DND-41 (cell line): ENCODE measurements at regions not wholly inside any gene's neighbourhood (a gene's known extent, or its start where the extent isn't known, plus 50 kb on each side); places are given as distances from the start of the nearest gene placed in this dataset.

Experiments used
- CTCF ChIP-seq: IDR thresholded peaks from 2 replicates; pipeline ENCODE4 v1.5.1; 2012; ENCODE audit warnings: borderline replicate concordance, low read length, moderate library complexity, mild to moderate bottlenecking; ENCODE audit not compliant: poor library complexity, severe bottlenecking; ENCODE audit errors: extremely low read depth
- EZH2 ChIP-seq: IDR thresholded peaks from 3 replicates; pipeline ENCODE4 v1.6.1; 2012; ENCODE audit warnings: borderline replicate concordance, low read depth, mild to moderate bottlenecking, moderate library complexity, low read length, inconsistent platforms; ENCODE audit not compliant: severe bottlenecking

GRCh38 chr5:60489856-60490255 is 210.1 kb downstream of the DEPDC1B start:
- TF ChIP-seq CTCF (no peak), EZH2 (no peak)
